Lower leg skin (tissue), 3 donors: ENCODE measurements at regions not wholly inside any gene's neighbourhood (a gene's known extent, or its start where the extent isn't known, plus 50 kb on each side); places are given as distances from the start of the nearest gene placed in this dataset.

Source experiments
- POLR2A ChIP-seq, 2 donors: fragments of 450-650 bp; IDR thresholded peaks; one replicate each; pipeline ENCODE4 v1.6.1; 2016 to 2017; ENCODE audit warnings: antibody characterized with exemption in 2 of 2, mild to moderate bottlenecking in 1 of 2, moderate library complexity in 1 of 2
- TF ChIP-seq, protein P1 (sequence below), 3 donors: fragments of 450-650 bp; IDR thresholded peaks; one replicate each; pipeline ENCODE4 v1.5.1; 2016; ENCODE audit warnings: antibody characterized with exemption in 3 of 3, mild to moderate bottlenecking in 3 of 3, moderate library complexity in 2 of 3

DNA sequence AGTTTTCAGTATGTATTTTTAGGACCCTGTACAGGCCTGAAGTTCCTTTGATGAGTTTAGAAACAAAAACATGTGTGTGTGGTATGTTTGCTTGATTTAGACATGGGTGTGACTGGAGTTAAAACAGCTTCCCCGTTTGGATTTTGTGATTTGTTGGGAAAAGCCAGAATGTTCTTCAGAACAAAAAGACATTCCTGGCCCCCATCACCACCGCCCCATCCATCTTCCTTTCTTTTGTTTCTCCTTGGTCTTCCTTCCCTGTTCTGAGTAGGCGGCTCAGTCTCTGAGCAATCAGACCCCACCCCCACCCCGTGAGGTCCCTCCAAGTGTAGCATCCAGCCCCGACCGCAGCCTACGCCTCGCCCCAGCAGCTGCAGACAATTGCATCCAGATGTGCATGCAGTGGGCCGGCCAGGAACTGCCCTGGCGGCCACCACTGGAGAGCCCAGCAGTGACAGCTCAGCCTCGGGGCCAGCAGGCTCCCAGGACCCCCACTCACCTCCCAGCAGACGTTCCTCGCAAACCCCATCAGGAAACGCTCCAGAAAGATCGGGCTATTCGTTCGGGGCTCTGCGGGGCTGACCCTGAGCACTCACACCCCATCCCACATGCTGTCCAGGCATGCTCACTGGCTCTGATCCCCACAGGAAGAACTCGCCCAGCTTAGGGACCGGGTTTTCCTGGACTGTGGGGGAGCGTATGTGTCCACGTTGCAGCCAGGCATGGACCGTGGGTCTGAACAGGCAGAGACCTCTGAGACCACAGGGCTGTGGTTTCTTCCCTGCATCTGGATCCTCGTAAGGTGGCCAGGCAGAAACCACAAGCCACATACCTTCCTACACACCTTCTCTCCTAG is 99.8 kb upstream of the CDH5 start:
- TF ChIP-seq, protein P1, sequence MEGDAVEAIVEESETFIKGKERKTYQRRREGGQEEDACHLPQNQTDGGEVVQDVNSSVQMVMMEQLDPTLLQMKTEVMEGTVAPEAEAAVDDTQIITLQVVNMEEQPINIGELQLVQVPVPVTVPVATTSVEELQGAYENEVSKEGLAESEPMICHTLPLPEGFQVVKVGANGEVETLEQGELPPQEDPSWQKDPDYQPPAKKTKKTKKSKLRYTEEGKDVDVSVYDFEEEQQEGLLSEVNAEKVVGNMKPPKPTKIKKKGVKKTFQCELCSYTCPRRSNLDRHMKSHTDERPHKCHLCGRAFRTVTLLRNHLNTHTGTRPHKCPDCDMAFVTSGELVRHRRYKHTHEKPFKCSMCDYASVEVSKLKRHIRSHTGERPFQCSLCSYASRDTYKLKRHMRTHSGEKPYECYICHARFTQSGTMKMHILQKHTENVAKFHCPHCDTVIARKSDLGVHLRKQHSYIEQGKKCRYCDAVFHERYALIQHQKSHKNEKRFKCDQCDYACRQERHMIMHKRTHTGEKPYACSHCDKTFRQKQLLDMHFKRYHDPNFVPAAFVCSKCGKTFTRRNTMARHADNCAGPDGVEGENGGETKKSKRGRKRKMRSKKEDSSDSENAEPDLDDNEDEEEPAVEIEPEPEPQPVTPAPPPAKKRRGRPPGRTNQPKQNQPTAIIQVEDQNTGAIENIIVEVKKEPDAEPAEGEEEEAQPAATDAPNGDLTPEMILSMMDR (IDR thresholded peaks at IDR 0.05), result no peak
- TF ChIP-seq POLR2A (IDR thresholded peaks at IDR 0.05), result no peak
